COR-L47 (cell line): ENCODE measurements at regions not wholly inside any gene's neighbourhood (a gene's known extent, or its start where the extent isn't known, plus 50 kb on each side); places are given as distances from the start of the nearest gene placed in this dataset.

Experiments
- DNase-seq: peaks from one replicate; lab custom pipeline; 2025; lab: John Stamatoyannopoulos, UW

DNA sequence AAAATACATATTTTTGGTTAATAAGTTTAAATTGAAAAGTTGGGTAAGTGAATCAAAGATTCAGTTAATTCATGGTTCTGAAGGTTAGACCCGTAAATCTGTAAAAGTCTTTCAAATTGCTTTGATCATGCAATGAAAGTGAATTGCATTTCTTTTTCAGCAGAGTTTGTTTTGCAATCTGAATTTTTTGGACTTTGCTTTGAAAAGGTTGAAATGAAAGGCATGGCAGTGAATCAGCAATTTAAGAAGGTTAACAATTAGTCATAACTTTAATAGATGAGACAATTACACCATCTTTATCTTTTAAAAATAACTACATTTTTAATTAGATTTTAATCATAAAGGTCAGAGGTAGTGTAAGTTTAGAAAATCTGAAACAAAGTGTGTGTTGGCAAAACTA is 310.9 kb upstream of the KCNJ16 start:
- no peak for DNase-seq

DNA sequence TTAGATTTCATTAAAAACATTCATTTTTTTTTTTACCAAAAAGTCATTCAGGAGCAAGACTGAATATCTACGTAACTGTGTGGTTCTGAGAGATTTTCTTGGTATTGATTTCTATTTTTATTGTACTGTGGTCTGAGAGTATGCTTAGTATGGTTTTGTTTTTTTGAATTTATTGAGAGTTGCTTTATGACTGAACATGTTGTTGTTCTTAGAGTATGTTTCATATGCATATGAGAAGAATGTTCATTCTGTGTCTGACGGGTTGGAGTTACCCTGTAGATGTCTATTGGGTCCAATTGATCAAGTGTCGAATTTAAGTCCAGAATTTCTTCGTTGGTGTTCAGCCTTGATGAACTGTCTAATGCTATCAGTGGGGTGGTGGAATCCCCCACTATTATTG is 306.0 kb upstream of the KCNJ16 start:
- no peak for DNase-seq

DNA sequence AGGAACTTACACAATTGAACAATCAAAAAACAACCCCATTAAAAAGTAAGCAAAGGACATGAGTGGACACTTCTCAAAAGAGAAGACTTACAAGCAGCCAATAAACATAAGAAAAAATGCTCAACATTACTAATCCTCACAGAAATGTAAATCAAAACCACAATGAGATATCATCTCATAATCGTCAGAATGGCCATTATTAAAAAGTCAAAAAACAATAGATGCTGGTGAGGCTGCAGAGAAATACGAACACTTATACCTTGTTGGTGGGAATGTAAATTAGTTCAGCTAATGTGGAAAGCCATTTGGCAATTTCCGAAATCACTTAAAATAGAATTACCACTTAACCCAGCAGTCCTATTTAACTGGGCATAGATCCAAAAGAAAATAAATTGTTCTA is 301.9 kb upstream of the KCNJ16 start:
- peak; percentile 5 for DNase-seq

DNA sequence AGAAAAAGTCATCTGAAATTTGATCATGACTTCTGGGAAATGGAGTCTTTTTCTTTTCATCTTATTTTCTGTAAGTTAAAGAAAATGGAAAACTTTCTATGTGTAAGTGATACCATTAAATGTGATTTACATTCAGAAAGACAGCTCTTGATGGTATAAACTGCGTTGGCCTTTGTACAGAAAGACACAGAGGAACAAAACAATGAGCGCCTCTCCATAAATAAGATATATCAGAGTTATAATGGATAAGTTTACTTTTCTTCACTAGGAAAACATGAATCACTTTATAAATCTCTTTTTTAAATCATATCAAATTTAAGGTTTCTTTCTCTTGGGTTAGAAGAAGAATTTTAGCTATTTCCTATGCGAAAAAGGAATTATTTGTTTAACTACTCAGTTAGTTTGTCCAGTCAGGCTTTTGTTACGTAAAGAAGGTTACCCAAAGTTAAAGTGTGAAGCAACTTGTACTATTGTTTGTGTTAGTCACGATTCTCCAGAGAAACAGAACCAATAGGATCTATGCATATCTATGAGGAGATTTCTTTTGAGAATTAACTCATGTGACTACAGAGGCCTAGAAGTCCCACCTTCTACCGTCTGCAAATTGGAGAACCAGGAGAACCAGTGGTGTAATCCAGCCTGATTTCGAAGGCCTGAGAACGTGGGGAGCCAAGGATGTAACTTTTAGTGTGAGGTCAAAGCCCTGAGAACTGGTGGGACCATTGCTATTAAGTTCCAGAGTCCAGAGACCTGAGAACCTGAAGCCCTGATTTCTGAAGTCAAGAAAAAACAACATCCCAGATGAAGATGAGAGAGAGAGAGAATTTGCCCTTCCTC is 295.4 kb upstream of the KCNJ16 start:
- no peak for DNase-seq

DNA sequence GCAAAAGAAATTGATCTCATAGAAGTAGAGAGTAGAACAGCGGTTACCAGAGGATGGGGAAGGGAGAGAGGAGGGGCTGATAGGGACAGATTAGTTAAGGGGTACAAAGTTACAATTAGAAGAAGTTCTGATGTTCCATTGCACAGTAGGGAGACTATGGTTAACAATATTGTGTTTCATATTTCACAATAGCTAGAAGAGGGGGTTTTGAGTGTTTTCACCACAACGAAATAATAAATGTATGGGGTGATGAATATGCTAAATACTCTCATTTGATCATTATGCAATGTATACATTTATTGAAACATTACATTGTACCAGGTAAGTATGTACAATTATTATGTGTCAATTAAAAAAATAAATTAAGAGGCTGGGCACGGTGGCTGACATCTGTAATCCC is 291.2 kb upstream of the KCNJ16 start:
- DNase-seq, result no peak

DNA sequence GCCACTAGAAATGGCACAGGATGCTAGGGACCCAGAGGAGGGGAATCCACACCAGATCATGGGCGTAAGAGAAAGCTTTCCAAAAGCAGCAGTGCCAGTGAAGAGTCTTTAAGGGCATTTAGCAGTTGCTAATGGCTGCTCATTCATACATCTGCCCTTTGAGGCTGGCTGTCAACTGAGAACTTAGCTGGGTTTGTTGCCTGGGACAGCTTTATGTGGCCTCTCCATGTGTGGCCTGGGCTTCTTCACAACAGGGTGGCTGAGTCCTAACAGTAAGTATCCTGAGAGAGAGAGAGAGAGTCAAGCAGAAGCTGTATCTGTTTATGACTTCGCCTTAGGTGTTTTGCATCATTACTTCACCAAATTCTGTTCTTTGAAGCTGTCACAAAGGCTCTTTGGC is 286.1 kb upstream of the KCNJ16 start:
- DNase-seq, result no peak

DNA sequence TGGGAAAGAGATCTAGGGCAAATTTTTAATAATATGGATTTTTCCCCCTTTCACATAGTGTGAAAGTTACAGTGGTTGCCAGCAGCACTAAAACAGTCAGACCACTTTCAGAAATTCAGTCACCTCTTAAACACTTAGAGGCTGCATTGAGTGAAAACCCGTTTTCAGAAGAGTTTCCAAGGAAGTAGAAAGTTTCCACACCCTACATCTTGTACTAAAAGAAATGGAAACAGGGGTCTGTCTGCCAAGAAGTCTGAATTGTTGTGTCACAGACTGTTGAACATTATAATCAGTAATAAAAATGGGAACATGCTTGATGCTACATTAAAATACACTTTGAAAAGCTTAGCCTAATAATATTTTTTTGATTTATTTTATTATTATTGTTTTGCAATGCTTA is 278.9 kb upstream of the KCNJ16 start:
- no peak for DNase-seq

DNA sequence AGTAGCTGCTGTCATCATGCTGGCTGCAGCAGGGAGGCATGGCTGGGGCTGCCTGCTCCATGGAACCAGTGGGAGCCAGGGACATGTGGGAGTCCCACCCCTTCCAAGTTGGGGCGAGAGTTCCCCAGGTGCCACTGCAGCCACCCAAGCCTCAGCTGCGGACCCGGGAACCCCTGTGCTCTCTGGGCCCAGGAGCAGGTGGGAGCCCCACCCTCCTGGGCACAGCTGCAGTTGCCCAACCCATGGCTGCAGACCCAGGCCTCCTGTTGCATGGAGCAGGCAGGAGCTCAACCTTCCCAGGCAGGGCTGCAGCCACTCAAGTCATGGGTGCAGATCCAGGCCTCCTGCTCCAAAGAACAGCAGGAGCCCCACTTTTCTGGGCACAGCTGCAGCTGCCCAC is 274.2 kb upstream of the KCNJ16 start:
- no peak for DNase-seq

DNA sequence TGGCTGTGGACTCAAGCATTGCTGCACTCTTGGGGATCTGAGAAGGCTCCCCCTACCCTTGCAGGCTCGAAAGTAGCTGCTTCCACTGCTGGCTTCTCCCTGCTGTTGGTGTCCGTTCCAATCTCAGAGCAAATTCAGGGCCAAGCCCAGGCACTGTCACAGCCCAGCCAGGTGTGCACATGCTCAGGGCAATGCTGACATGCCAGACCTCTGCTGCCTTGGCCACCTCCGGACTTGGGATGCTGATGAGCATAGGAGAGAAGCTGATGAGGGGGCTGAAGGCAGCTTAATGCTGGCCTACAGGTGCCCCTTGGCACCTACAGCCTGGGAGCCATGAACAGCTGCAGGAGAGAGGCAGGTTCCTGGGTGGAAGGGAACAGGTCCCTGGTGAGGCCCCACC is 273.7 kb upstream of the KCNJ16 start:
- no peak for DNase-seq

DNA sequence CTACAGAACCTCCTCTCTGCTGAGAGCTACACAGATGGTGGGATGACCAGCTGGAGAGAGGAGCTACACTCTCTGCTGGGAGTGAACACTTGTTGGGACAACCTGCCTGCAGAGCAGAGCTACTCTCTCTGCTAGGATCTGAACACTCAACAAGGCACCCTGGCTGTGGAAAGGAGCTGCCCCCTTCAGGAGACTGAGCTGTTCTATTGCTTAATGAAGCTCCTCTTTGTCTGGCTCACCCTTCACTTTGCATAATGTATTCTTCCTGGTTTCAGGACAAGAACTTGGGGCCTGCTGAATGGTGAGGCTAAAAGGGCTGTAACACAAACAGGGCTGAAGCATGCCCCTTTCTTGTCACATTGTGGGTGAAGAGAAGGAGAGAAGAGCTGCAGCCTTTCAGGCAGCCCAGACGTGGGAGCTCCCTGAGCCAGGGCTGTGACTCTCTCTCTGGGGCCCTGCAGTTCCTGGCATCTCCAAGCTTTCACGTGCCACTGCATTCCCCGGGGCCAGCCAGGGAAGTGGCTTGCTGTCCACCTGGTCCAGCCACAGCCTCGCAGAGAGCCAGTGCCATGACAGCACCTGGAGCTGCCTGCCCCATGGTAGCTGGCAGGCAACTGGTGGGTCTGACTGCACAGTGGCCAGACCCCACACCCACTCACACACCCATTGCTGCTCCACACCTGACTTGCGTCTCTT is 272.8 kb upstream of the KCNJ16 start:
- no peak for DNase-seq

DNA sequence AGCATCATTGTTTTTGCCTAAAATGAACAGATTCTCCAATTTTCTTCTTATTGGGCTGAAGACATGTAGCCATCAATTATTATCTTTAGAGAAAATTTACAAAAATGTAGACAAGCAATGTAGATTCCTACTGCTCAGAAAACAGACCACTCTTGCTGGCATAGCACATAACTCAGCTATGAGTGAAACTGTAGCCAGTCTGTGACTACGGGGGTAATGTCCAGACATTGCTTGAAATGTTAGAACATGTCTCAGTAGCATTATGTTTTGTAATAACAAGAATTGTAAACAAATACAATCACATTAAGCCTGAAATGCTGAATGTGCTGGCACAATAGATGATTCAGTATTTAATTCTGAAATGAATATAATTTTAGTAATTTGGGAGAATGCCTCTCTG is 265.7 kb upstream of the KCNJ16 start:
- DNase-seq, result no peak

DNA sequence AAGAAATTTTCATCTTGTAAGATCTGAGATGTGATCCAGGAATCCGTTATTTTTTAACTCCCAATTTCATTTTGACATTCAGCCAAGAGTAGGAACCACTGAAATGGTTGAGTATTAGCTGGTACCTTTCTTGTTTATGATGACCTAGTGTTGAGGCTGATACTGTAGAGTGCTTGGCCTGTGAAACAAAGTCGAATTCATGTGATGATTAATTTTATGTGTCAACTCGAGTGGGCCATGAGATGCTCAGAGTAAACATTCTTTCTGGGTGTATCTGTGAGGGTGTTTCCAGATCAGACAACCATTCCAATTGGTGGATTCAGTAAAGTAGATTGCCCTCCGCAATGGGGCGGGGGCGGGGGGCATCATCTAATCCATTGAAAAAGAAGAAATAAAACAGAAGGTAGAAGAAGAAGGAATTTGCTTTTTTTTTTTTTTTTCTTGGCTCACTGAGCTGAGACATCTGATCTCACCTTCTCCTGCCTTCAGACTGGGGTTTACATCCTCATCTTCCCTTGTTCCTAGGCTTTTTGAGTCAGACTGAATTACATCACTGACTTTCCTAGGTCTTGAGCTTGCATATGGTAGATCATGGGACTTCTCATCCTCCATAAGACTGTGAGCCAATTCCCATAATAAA is 264.6 kb upstream of the KCNJ16 start:
- DNase-seq, result no peak

DNA sequence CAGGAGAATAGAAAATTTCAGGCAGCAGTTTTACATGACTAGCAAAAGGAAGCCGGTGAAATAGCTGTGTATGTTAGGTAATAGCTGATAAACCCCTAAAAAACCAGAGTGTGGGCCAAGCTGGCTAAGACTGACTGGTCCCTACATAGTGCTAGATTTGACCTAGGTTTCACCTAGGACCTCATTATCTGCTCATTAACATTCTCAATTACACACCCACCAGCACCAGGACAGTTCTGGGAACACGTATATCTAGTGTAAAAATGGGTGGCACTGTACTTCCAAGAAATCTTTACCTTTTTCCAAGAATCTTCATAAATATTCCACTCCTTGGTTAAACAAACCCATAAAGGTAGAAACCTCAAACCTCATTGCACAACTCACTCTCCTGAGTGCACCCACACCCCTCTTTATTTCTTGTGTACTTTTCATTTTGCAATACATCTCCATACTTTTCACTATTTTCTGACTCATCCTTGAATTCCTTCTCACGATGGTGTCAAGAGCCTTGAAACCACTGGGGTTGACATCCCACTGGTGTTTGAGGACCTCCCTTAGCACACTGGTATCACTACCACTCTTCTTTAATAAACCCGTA is 262.7 kb upstream of the KCNJ16 start:
- no peak for DNase-seq

DNA sequence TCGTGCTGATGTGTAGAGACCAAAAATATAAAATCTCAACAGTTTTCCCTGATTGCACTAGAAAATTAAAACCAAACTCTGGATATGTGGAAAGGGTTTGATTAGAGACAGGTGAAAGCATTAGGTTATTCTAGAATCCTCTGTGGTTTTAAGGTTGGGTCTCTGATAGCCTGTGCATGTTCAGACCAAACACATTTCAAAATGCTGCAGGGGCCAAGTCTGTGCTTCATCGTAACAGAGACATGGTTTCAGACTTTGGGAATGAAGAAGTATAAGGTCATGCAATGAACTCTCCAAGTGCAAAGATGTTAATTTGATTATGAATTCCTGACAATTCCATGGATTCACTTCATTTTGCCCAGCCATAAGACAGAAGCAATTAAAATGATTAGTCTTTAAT is 261.0 kb upstream of the KCNJ16 start:
- no peak for DNase-seq

DNA sequence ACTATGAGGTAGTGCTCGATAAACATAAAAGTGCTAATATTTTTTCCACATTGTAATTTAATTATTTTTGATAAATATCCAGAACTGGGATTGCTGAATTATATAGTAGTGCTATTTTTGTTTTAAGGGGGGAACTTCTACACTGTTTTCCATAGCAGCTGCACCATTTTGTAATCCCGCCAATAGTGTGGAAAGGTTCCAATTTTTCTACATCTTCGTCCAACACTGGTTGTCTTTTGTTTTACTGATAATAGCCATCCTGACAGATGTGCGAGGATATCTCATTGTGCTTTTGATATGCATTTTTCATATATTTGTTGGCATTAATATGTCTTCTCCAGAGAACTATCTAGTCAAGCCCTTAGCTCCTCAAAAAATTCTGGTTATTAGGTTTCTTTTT is 259.6 kb upstream of the KCNJ16 start:
- no peak for DNase-seq

DNA sequence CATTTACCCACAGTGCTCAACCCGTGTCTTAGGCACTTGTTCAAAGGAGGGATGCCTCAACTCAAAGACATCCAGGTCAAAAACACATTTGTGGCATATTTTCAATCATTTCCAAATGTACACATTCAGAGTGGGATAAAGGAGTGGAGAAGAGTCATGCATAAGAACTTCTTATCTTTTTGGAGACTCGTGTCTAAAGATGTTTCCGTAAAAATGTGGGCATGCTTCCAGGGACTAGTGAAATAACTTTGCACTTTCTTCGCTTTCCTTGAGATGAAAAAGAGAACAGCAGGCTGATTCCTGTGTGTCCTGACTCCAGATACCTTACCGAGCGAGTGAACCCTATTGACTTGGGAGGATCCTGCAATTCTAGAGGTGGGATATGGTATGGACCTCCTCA is 256.6 kb upstream of the KCNJ16 start:
- DNase-seq, result no peak

DNA sequence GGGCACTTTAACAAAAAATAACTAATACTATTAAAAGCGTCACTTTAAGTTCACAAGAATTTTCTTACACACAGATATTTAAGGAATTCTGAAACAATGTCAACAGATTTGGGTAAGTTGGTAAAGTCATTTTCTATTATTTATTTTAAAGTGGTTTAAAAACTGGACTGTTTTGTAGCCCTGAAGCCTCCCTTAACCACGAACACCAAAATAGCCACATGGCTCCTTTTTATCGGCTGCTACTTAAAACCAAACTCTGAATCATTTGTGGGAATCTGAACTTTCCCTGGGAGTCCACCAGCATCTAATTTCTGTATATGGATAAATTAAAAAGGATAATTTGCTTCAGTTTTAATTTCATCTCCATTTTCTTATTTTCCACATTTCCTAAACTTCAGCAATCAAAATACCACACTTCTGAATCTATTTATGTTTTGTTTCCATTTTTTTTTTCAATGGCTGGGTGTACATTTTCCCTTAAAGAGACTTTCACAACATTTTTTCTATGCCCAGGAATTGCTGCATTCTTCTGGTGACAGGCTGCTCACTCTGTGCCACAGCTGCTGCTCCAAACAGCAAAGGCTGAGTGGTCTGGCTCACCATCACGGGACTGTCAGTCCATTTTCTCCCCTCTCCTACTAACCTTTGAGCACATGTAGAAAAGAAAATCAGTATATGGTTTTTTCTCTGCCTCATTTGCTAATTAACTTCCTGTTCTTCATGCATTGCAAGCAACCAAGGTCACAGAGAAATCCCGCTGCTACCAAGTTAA is 255.5 kb upstream of the KCNJ16 start:
- no peak for DNase-seq

DNA sequence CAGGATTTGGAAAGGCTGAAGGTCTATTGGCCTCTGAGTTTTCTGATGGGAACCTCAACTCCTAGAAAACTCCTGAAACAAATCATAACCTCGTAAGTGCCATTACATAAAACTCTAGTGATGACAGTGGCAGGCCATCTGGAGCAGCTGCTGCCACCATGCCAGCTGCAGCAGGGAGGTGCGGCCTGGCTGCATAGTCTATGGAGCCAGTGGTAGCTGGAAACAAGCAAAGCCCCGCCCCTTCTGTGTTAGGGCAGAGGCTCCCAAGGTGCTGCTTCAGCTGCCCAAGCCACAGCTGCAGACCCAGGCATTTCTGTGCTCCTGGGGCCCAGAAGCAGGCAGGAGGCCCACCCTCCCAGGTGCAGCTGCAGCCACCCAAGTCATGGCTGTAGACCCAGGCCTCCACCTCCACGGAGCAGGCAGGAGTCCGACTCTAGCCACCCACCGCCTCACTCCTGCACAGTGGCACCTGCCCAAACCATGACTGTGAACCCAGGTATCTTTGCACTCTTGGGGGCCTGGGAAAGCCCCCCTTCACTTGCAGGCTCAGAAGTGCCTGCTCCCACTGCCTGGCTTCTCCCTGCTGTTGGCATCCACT is 254.1 kb upstream of the KCNJ16 start:
- no peak for DNase-seq

DNA sequence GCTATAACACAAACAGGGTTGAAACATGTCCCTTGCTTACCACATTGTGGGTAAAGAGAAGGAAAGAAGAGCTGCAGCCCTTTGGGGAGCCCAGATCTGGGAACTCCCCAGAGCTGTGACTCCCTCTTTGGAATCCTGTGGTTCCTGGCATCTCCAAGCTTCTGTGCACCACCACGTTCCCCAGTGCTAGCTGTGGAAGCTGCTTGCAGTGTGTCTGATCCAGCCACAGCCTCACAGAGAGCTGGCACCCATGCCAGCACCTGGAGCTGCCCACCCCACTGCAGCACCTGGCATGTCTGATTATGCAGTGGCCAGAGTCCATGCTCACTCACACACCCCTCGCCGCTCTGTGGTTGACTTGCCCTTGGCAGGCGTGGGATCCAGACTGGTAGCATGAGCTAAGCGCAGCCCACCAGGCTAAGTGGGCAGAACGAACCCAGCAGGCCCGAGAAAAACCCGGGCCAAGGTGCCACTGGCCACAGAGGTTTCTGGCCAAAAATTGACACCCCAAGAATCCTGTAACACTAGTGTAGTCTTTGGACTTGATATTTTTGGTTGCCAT is 252.6 kb upstream of the KCNJ16 start:
- no peak for DNase-seq

DNA sequence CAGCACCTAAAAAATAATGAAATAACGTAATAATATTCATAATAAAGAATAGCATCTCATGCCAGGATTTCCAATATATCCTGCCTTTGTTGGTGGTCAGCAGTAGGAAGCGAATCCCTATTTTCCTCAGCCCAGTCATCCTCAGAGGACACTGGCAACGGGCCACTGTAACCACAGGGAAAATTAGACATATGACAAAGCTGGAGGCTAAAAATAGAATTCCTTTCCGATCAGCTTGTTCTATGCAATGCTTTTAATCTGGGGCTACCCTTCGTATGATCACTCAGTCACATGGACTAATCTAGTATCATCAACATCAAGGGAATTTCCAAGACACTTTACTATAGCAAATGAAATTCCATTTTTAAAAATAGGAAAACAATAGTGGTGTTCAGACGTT is 246.9 kb upstream of the KCNJ16 start:
- DNase-seq, result no peak

DNA sequence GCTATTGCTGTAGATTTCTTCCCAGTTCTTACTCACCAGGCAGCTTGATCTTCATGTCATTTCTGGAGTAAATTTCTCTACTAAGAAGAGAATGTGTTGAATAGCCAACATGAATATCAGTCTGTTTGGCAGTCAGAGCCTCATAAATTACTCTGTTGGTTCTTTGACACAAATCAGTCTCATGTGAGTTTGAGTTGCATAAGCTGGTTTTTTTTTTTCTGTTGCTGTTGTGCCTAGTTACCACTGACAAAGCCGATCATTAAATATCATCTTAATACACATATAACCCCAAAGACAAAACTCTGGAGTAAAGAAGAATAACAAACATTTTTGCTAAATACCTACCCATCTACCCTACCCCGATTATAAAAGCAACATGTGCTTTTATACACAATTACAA is 240.5 kb upstream of the KCNJ16 start:
- no peak for DNase-seq
